CD8-positive, alpha-beta memory T cell (primary cell): ENCODE measurements at regions not wholly inside any gene's neighbourhood (a gene's known extent, or its start where the extent isn't known, plus 50 kb on each side); places are given as distances from the start of the nearest gene placed in this dataset.

Experiments
- CTCF ChIA-PET: fragments of 350-600 bp; sonication (Branson Sonifier 250); formaldehyde crosslinking; loops from one replicate; lab custom pipeline; 2021; ENCODE audit warnings: antibody characterized with exemption; lab: Charles Lee
- POLR2A ChIA-PET: fragments of 350-600 bp; sonication (Branson Sonifier 250); formaldehyde crosslinking; loops from one replicate; lab custom pipeline; 2021; ENCODE audit warnings: antibody characterized with exemption; lab: Charles Lee
- DNase-seq, 5 donors: peaks; one replicate each; pipeline versions ENCODE4 v3.0.0 to v3.0.0-alpha.2; 2020 to 2022; ENCODE audit warnings: mixed read lengths in 1 of 5
- H3K27ac ChIP-seq: one replicate; pipeline ENCODE4 v1.7.0; 2013; ENCODE audit warnings: low read depth, mild to moderate bottlenecking, low read length, moderate library complexity
- H3K27me3 ChIP-seq: 2 replicates; pipeline ENCODE4 v1.7.0; 2013; ENCODE audit warnings: low read length, mild to moderate bottlenecking; ENCODE audit not compliant: insufficient read depth, poor library complexity, severe bottlenecking
- H3K36me3 ChIP-seq: 2 replicates; pipeline ENCODE4 v1.7.0; 2013; ENCODE audit warnings: mild to moderate bottlenecking, low read length, moderate library complexity; ENCODE audit not compliant: insufficient read depth
- H3K4me1 ChIP-seq: 2 replicates; pipeline ENCODE4 v1.7.0; 2013; ENCODE audit warnings: mild to moderate bottlenecking, low read length, moderate library complexity; ENCODE audit not compliant: insufficient read depth
- H3K4me3 ChIP-seq: 2 replicates; pipeline ENCODE4 v1.7.0; 2013; ENCODE audit warnings: mild to moderate bottlenecking, low read length
- H3K9me3 ChIP-seq: 2 replicates; pipeline ENCODE4 v1.7.0; 2013; ENCODE audit warnings: mild to moderate bottlenecking, low read length
- H3K27ac Mint-ChIP-seq, 8 donors: one replicate each; pipeline ENCODE4 v1.8.0; 2020 to 2021; ENCODE audit warnings: mixed read lengths in 8 of 8, mild to moderate bottlenecking in 6 of 8, inconsistent platforms in 3 of 8, moderate library complexity in 3 of 8
- H3K27me3 Mint-ChIP-seq, 2 donors: one replicate each; pipeline ENCODE4 v1.8.0; 2020 to 2021; ENCODE audit warnings: mixed read lengths in 2 of 2, mild to moderate bottlenecking in 1 of 2, moderate library complexity in 1 of 2
- H3K36me3 Mint-ChIP-seq, 3 donors: one replicate each; pipeline ENCODE4 v1.8.0; 2020 to 2021; ENCODE audit warnings: mixed read lengths in 3 of 3, inconsistent platforms in 1 of 3, mild to moderate bottlenecking in 1 of 3
- H3K4me1 Mint-ChIP-seq, 3 donors: one replicate each; pipeline ENCODE4 v1.8.0; 2020 to 2021; ENCODE audit warnings: mixed read lengths in 3 of 3, inconsistent platforms in 1 of 3, mild to moderate bottlenecking in 1 of 3
- H3K4me3 Mint-ChIP-seq, 7 donors: one replicate each; pipeline ENCODE4 v1.8.0; 2020 to 2021; ENCODE audit warnings: mixed read lengths in 7 of 7, mild to moderate bottlenecking in 6 of 7, moderate library complexity in 4 of 7, inconsistent platforms in 2 of 7
- H3K9me3 Mint-ChIP-seq, 5 donors: one replicate each; pipeline ENCODE4 v1.8.0; 2020 to 2022; ENCODE audit warnings: mixed read lengths in 5 of 5, mild to moderate bottlenecking in 3 of 5, moderate library complexity in 2 of 5, inconsistent platforms in 1 of 5

- Histone ChIP-seq H3K27ac (no peak overlapping the region), H3K4me1 (no peaks in the 10 kb centered on the region), H3K9me3 (no peaks in the 10 kb centered on the region), H3K4me3 (no peak overlapping the region), H3K36me3 (no peaks in the 10 kb centered on the region), H3K27me3 (no peaks in the 10 kb centered on the region)
- H3K9me3 Mint-ChIP-seq: no peaks in the 10 kb centered on the region
- no peak overlapping the region for H3K27ac Mint-ChIP-seq
- H3K4me3 Mint-ChIP-seq: no peak overlapping the region
- ChIA-PET CTCF (no interaction called here), POLR2A (no interaction called here)
- no peaks in the 10 kb centered on the region for H3K36me3 Mint-ChIP-seq
- DNase-seq: no peak
- peaks cover 12 to 14% of the 10 kb centered on the region in 2 donors for H3K27me3 Mint-ChIP-seq
- H3K4me1 Mint-ChIP-seq: no peaks in the 10 kb centered on the region
Measured at GRCh38 chr6:167517254-167517916, 192.5 kb downstream of the TTLL2 start.

- Mint-ChIP-seq H3K27ac (no peak overlapping the region), H3K27me3 (peaks cover 5 to 10% of the 10 kb centered on the region in 2 donors), H3K9me3 (no peaks in the 10 kb centered on the region), H3K4me1 (no peaks in the 10 kb centered on the region), H3K4me3 (no peak overlapping the region), H3K36me3 (no peaks in the 10 kb centered on the region)
- POLR2A ChIA-PET: no interaction called here
- Histone ChIP-seq H3K27me3 (no peaks in the 10 kb centered on the region), H3K4me3 (no peak overlapping the region), H3K9me3 (no peaks in the 10 kb centered on the region), H3K4me1 (no peaks in the 10 kb centered on the region), H3K36me3 (no peaks in the 10 kb centered on the region), H3K27ac (no peak overlapping the region)
- CTCF ChIA-PET: no interaction called here
- no peak for DNase-seq
Measured at GRCh38 chr6:167523426-167523825, 198.5 kb downstream of the TTLL2 start.

GRCh38 chr6:167524261-167525111 lies 199.6 kb downstream of the TTLL2 start:
- CTCF ChIA-PET: no interaction called here
- POLR2A ChIA-PET: no interaction called here
- Histone ChIP-seq H3K36me3 (no peaks in the 10 kb centered on the region), H3K4me1 (no peaks in the 10 kb centered on the region), H3K4me3 (no peak overlapping the region), H3K27ac (no peak overlapping the region), H3K27me3 (no peaks in the 10 kb centered on the region), H3K9me3 (no peaks in the 10 kb centered on the region)
- Mint-ChIP-seq H3K4me1 (no peaks in the 10 kb centered on the region), H3K4me3 (no peak overlapping the region), H3K36me3 (no peaks in the 10 kb centered on the region), H3K27me3 (peaks cover 5 to 6% of the 10 kb centered on the region in 2 donors), H3K9me3 (no peaks in the 10 kb centered on the region), H3K27ac (no peak overlapping the region)
- DNase-seq: no peak

GRCh38 chr6:167525774-167526173 lies 200.9 kb downstream of the TTLL2 start:
- Histone ChIP-seq H3K27ac (no peak overlapping the region), H3K9me3 (no peaks in the 10 kb centered on the region), H3K4me3 (no peak overlapping the region), H3K4me1 (no peaks in the 10 kb centered on the region), H3K36me3 (no peaks in the 10 kb centered on the region), H3K27me3 (no peaks in the 10 kb centered on the region)
- POLR2A ChIA-PET: no interaction called here
- no peak overlapping the region for H3K27ac Mint-ChIP-seq
- H3K36me3 Mint-ChIP-seq: no peaks in the 10 kb centered on the region
- H3K4me3 Mint-ChIP-seq: no peak overlapping the region
- H3K27me3 Mint-ChIP-seq: peaks cover 6 to 8% of the 10 kb centered on the region in 2 donors
- no peaks in the 10 kb centered on the region for H3K4me1 Mint-ChIP-seq
- H3K9me3 Mint-ChIP-seq: no peaks in the 10 kb centered on the region
- no peak for DNase-seq
- CTCF ChIA-PET: no interaction called here

GRCh38 chr6:167526465-167527368 lies 201.8 kb downstream of the TTLL2 start:
- H3K9me3 ChIP-seq: no peaks in the 10 kb centered on the region
- Mint-ChIP-seq H3K27ac (no peak overlapping the region), H3K9me3 (no peaks in the 10 kb centered on the region), H3K27me3 (peaks cover 3 to 13% of the 10 kb centered on the region in 2 donors), H3K36me3 (no peaks in the 10 kb centered on the region), H3K4me3 (no peak overlapping the region), H3K4me1 (no peaks in the 10 kb centered on the region)
- H3K27ac ChIP-seq: no peak overlapping the region
- no peaks in the 10 kb centered on the region for H3K36me3 ChIP-seq
- no peaks in the 10 kb centered on the region for H3K27me3 ChIP-seq
- H3K4me1 ChIP-seq: no peaks in the 10 kb centered on the region
- POLR2A ChIA-PET: no interaction called here
- CTCF ChIA-PET: no interaction called here
- H3K4me3 ChIP-seq: no peak overlapping the region
- DNase-seq: no peak

GRCh38 chr6:167528239-167528638 lies 203.4 kb downstream of the TTLL2 start:
- Mint-ChIP-seq H3K27me3 (peaks cover 1 to 14% of the 10 kb centered on the region in 2 donors), H3K36me3 (no peaks in the 10 kb centered on the region), H3K27ac (no peak overlapping the region), H3K4me1 (no peaks in the 10 kb centered on the region), H3K4me3 (no peak overlapping the region), H3K9me3 (no peaks in the 10 kb centered on the region)
- H3K36me3 ChIP-seq: no peaks in the 10 kb centered on the region
- no peak overlapping the region for H3K4me3 ChIP-seq
- POLR2A ChIA-PET: no interaction called here
- no peak overlapping the region for H3K27ac ChIP-seq
- CTCF ChIA-PET: no interaction called here
- DNase-seq: no peak
- no peaks in the 10 kb centered on the region for H3K27me3 ChIP-seq
- no peaks in the 10 kb centered on the region for H3K9me3 ChIP-seq
- no peaks in the 10 kb centered on the region for H3K4me1 ChIP-seq

GRCh38 chr6:167528976-167529375 lies 204.1 kb downstream of the TTLL2 start:
- no peaks in the 10 kb centered on the region for H3K9me3 Mint-ChIP-seq
- Histone ChIP-seq H3K27ac (no peak overlapping the region), H3K27me3 (no peaks in the 10 kb centered on the region), H3K36me3 (no peaks in the 10 kb centered on the region), H3K4me1 (no peaks in the 10 kb centered on the region), H3K9me3 (no peaks in the 10 kb centered on the region), H3K4me3 (no peak overlapping the region)
- H3K27me3 Mint-ChIP-seq: peaks cover 1 to 14% of the 10 kb centered on the region in 2 donors
- ChIA-PET POLR2A (no interaction called here), CTCF (no interaction called here)
- no peaks in the 10 kb centered on the region for H3K36me3 Mint-ChIP-seq
- H3K27ac Mint-ChIP-seq: no peak overlapping the region
- no peak for DNase-seq
- no peak overlapping the region for H3K4me3 Mint-ChIP-seq
- no peaks in the 10 kb centered on the region for H3K4me1 Mint-ChIP-seq
